Prostate gland (tissue), 2 donors: ENCODE measurements at regions not wholly inside any gene's neighbourhood (a gene's known extent, or its start where the extent isn't known, plus 50 kb on each side); places are given as distances from the start of the nearest gene placed in this dataset.

Experiments
- CTCF ChIP-seq, 4 experiments: fragments of 200-600 bp in 2 of 4; fragments of 450-650 bp in 2 of 4; sonication (generic) in 2 of 4; IDR thresholded peaks; 1 replicate in 3 of 4; 2 replicates in 1 of 4; pipeline ENCODE4 v1.5.1; 2016 to 2019; ENCODE audit warnings: antibody characterized with exemption in 4 of 4, mild to moderate bottlenecking in 2 of 4, moderate library complexity in 2 of 4
- POLR2A ChIP-seq: fragments of 450-650 bp; IDR thresholded peaks from one replicate; pipeline ENCODE4 v1.6.1; 2016; ENCODE audit warnings: antibody characterized with exemption, mild to moderate bottlenecking

GRCh38 chr12:124411953-124412645 is 117.2 kb downstream of the RFLNA start:
- TF ChIP-seq POLR2A (no peak), CTCF (IDR thresholded peaks at IDR 0.05) (no peak)
